ENCODE measurements at regions not wholly inside any gene's neighbourhood (a gene's known extent, or its start where the extent isn't known, plus 50 kb on each side); places are given as distances from the start of the nearest gene placed in this dataset.
"Not testable (repeated sequence)": the region's sequence is repeated elsewhere in the genome, so short reads cannot be mapped to it uniquely, and the experiment has no call there.

DNA sequence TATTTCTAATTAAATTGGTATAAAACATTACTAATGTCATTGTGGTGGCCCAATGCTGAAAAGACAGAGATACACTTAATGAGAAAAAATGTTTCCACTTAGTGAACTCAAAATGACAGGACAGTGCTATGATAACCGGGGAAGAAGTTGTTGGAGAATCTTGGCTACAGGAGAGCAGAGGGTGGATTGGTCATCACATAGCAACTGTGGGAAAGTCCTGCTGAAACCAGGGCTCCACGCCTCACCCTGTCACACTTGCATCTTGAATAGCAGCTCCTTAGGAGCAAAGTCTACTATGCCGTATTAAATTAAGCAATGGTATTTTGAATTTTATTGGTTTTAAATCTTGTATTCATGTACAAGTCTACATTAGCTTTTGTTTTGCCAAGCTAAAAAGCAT is 225.5 kb downstream of the KLF6 start:
- H3K36me3 ChIP-seq, result no peaks in the 10 kb centered on the region
- H3K27ac ChIP-seq, result no peak overlapping the region
- H3K27me3 ChIP-seq, result no peaks in the 10 kb centered on the region
- no peaks in the 10 kb centered on the region for H3K9me3 ChIP-seq
- intact Hi-C loops (cut with DNase I; ENCODE audit: low total_unique reads) (no loop called here), in situ Hi-C loops (cut with MboI; ENCODE audit: low sequenced_read_pairs in 4 of 4) (no loop called here)
- no peak overlapping the region for H3K4me3 ChIP-seq
- TF ChIP-seq, protein P1, sequence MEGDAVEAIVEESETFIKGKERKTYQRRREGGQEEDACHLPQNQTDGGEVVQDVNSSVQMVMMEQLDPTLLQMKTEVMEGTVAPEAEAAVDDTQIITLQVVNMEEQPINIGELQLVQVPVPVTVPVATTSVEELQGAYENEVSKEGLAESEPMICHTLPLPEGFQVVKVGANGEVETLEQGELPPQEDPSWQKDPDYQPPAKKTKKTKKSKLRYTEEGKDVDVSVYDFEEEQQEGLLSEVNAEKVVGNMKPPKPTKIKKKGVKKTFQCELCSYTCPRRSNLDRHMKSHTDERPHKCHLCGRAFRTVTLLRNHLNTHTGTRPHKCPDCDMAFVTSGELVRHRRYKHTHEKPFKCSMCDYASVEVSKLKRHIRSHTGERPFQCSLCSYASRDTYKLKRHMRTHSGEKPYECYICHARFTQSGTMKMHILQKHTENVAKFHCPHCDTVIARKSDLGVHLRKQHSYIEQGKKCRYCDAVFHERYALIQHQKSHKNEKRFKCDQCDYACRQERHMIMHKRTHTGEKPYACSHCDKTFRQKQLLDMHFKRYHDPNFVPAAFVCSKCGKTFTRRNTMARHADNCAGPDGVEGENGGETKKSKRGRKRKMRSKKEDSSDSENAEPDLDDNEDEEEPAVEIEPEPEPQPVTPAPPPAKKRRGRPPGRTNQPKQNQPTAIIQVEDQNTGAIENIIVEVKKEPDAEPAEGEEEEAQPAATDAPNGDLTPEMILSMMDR (IDR thresholded peaks at IDR 0.05 in 4 of 5, conservative IDR thresholded peaks at IDR 0.05 in 1 of 5), result no peak
- TF ChIP-seq POLR2A (IDR thresholded peaks at IDR 0.05), result no peak
- no peaks in the 10 kb centered on the region for H3K4me1 ChIP-seq
- ATAC-seq (no peak), DNase-seq (no peak)

DNA sequence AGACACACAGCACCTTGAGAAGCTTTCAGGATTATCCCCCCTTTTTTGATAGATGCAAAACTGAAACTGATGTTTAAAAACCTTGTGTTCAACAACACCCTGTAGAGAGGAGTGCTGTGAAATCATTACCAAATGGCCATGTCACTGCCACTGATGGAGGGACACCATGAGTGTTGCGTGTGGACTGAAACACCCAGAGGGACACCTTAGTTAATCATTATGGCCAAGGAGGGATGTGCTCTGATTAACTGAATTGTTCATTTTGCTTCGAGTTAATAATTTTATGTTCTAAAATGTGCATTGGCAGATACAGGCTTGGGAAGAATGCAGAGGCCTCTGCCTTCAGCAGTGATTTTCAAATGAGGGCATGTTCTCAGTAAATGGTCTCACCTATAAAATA is 226.0 kb downstream of the KLF6 start:
- Histone ChIP-seq H3K27ac (no peak overlapping the region), H3K9me3 (no peaks in the 10 kb centered on the region), H3K36me3 (no peaks in the 10 kb centered on the region), H3K27me3 (no peaks in the 10 kb centered on the region), H3K4me1 (no peaks in the 10 kb centered on the region), H3K4me3 (no peak overlapping the region)
- DNase-seq (no peak), ATAC-seq (no peak)
- in situ Hi-C loops (cut with MboI; ENCODE audit: low sequenced_read_pairs in 4 of 4), result no loop called here
- intact Hi-C loops (cut with DNase I; ENCODE audit: low total_unique reads), result no loop called here
- TF ChIP-seq, protein P1 (IDR thresholded peaks at IDR 0.05 in 4 of 5, conservative IDR thresholded peaks at IDR 0.05 in 1 of 5), result no peak
- TF ChIP-seq POLR2A (IDR thresholded peaks at IDR 0.05), result no peak

DNA sequence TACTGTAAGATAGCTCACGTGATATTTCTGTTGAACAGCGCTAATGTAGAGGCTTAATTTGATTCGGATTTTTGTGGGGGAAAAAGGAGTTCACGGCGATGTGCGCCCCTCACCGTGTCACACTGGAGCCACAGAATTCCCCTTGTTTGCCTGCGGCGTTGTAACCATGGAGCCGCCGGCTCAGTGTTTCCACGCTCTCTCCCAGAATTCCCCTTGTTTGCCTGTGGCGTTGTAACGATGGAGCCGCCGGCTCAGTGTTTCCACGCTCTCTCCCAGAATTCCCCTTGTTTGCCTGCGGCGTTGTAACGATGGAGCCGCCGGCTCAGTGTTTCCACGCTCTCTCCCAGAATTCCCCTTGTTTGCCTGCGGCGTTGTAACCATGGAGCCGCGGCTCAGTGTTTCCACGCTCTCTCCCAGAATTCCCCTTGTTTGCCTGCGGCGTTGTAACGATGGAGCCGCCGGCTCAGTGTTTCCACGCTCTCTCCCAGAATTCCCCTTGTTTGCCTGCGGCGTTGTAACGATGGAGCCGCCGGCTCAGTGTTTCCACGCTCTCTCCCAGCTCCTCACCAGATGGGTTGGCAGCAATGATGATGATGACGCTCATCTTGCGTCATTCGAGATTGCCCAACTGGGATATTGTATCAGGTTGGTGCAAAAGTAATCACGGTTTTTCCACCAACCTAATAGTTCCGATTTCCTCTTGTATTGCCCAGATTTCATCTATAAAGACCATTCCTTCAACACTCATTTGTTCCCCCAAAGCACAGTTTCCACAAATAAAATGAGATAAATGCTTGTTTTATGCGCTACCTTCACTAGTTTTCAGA is 228.6 kb downstream of the KLF6 start:
- intact Hi-C loops (cut with DNase I; ENCODE audit: low total_unique reads); H3K27me3 ChIP-seq; H3K36me3 ChIP-seq; ATAC-seq; H3K9me3 ChIP-seq; in situ Hi-C loops (cut with MboI; ENCODE audit: low sequenced_read_pairs in 4 of 4); DNase-seq; H3K4me1 ChIP-seq: not testable (repeated sequence)
- H3K27ac ChIP-seq, result peak overlapping the region in 1 of 4 donors; percentile 42
- peak overlapping the region in 1 of 4 donors; percentile 22 for H3K4me3 ChIP-seq

DNA sequence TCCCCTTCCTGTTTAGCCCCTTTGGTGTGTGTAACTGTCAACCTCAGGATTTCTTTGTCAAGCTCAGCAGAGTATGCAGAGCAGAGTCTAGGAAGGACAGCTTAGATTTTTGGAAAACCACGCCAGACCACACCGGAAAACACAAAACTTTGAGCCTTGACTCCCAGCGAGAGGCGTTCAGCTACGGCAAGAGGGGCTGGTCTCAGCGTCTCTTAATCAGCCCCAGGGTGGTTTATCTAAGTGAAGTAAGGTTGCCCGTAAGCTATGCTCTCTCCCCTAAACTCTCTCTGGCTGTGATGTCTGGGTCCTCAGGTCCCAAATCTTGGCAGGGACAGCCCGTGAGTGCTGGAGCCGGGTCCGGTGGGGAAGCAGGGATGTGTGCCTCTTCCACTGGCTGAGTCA is 230.9 kb downstream of the KLF6 start:
- DNase-seq (no peak), ATAC-seq (no peak)
- intact Hi-C loops (cut with DNase I; ENCODE audit: low total_unique reads) (no loop called here), in situ Hi-C loops (cut with MboI; ENCODE audit: low sequenced_read_pairs in 4 of 4) (no loop called here)
- Histone ChIP-seq H3K36me3 (no peaks in the 10 kb centered on the region), H3K27ac (no peak overlapping the region), H3K4me1 (no peaks in the 10 kb centered on the region), H3K27me3 (no peaks in the 10 kb centered on the region), H3K4me3 (no peak overlapping the region), H3K9me3 (no peaks in the 10 kb centered on the region)
- TF ChIP-seq, protein P1 (IDR thresholded peaks at IDR 0.05 in 4 of 5, conservative IDR thresholded peaks at IDR 0.05 in 1 of 5), result no peak
- no peak for TF ChIP-seq POLR2A (IDR thresholded peaks at IDR 0.05)

DNA sequence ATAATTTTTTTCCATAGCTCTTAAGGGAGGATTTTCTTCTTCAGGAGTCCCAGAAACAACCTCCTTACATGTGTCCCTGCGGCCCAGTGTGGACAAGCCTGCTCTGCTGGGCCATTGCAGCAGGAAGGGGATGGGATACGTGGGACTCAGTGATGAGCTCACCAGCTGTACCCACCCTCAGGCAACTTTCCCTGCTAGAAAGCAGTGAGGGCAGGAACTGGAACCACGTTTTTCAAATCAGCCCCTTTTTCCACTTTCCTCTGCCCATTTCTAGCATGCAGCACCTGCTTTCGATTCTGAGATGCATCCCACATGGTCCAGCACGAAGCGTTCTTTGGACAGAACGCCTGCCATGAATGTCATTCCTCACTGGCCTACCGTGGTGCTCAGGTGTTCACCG is 232.7 kb downstream of the KLF6 start:
- Histone ChIP-seq H3K36me3 (no peaks in the 10 kb centered on the region), H3K9me3 (no peaks in the 10 kb centered on the region)
- in situ Hi-C loops (cut with MboI; ENCODE audit: low sequenced_read_pairs in 4 of 4), result no loop called here

More for the DNA sequence above, 232.7 kb downstream of the KLF6 start:
- Histone ChIP-seq H3K4me3 (no peak overlapping the region), H3K27ac (no peak overlapping the region), H3K4me1 (no peaks in the 10 kb centered on the region), H3K27me3 (no peaks in the 10 kb centered on the region)
- intact Hi-C loops (cut with DNase I; ENCODE audit: low total_unique reads), result no loop called here
- no peak for TF ChIP-seq POLR2A (IDR thresholded peaks at IDR 0.05)
- TF ChIP-seq, protein P1 (IDR thresholded peaks at IDR 0.05 in 4 of 5, conservative IDR thresholded peaks at IDR 0.05 in 1 of 5), result no peak
- no peak for DNase-seq
- ATAC-seq, result no peak

All from gastrocnemius medialis (tissue), 4 donors.